Neuronal stem cell (in vitro differentiated cells): ENCODE measurements at regions not wholly inside any gene's neighbourhood (a gene's known extent, or its start where the extent isn't known, plus 50 kb on each side); places are given as distances from the start of the nearest gene placed in this dataset.

Experiments
- DNase-seq: peaks from one replicate; pipeline ENCODE4 v3.0.0-alpha.2; 2013; ENCODE audit warnings: low spot score
- H2AFZ ChIP-seq: one replicate; pipeline ENCODE4 v1.6.1; 2013; ENCODE audit warnings: mild to moderate bottlenecking, low read length, inconsistent platforms
- H2AK5ac ChIP-seq: 2 replicates; pipeline ENCODE4 v1.6.1; 2013; ENCODE audit warnings: low read depth, mild to moderate bottlenecking, inconsistent platforms, low read length, moderate library complexity, mixed read lengths
- H2BK120ac ChIP-seq: 2 replicates; pipeline ENCODE4 v1.6.1; 2013; ENCODE audit warnings: low read depth, mild to moderate bottlenecking, inconsistent platforms, low read length, moderate library complexity, mixed read lengths
- H2BK12ac ChIP-seq: one replicate; pipeline ENCODE4 v1.6.1; 2013; ENCODE audit warnings: low read length, inconsistent platforms
- H2BK15ac ChIP-seq: 2 replicates; pipeline ENCODE4 v1.6.1; 2013; ENCODE audit warnings: mild to moderate bottlenecking, low read length, inconsistent platforms, mixed read lengths
- H2BK5ac ChIP-seq: one replicate; pipeline ENCODE4 v1.6.1; 2013; ENCODE audit warnings: inconsistent platforms, mild to moderate bottlenecking, low read length, moderate library complexity
- H3K14ac ChIP-seq: one replicate; pipeline ENCODE4 v1.6.1; 2013; ENCODE audit warnings: low read length, inconsistent platforms
- H3K18ac ChIP-seq: 2 replicates; pipeline ENCODE4 v1.6.1; 2013; ENCODE audit warnings: low read length, inconsistent platforms
- H3K23ac ChIP-seq: 2 replicates; pipeline ENCODE4 v1.6.1; 2013; ENCODE audit warnings: low read depth, mild to moderate bottlenecking, mixed read lengths, low read length, inconsistent platforms; ENCODE audit not compliant: poor library complexity
- H3K27ac ChIP-seq: replicated peaks from 3 replicates; pipeline ENCODE4 v1.5.1; 2013; ENCODE audit warnings: low read length, inconsistent platforms
- H3K27me3 ChIP-seq, 3 experiments: 2 replicates each; pipeline ENCODE4 v1.6.1; 2013; ENCODE audit warnings: low read length in 3 of 3, mild to moderate bottlenecking in 2 of 3, inconsistent platforms in 1 of 3, low read depth in 1 of 3, mixed read lengths in 1 of 3, moderate library complexity in 1 of 3; ENCODE audit not compliant: control insufficient read depth in 3 of 3, insufficient read depth in 3 of 3
- H3K36me3 ChIP-seq, 2 donors: replicated peaks in 1 of 2; 2 replicates each; pipeline ENCODE4 v1.6.1; 2013; ENCODE audit warnings: low read length in 2 of 2; ENCODE audit not compliant: control insufficient read depth in 2 of 2, insufficient read depth in 2 of 2
- H3K4ac ChIP-seq: 2 replicates; pipeline ENCODE4 v1.6.1; 2013; ENCODE audit warnings: inconsistent platforms, mild to moderate bottlenecking, low read length, moderate library complexity
- H3K4me1 ChIP-seq, 2 donors: 1 replicate in 1 of 2; 2 replicates in 1 of 2; pipeline ENCODE4 v1.6.1; 2013; ENCODE audit warnings: low read length in 2 of 2, low read depth in 1 of 2; ENCODE audit not compliant: control insufficient read depth in 2 of 2, insufficient read depth in 1 of 2
- H3K4me2 ChIP-seq: one replicate; pipeline ENCODE4 v1.6.1; 2013; ENCODE audit warnings: mild to moderate bottlenecking, low read length, inconsistent platforms; ENCODE audit not compliant: insufficient read depth, poor library complexity, severe bottlenecking
- H3K4me3 ChIP-seq, 2 donors: 2 replicates each; pipeline ENCODE4 v1.5.1; 2013; ENCODE audit warnings: low read length in 2 of 2, mild to moderate bottlenecking in 2 of 2, inconsistent platforms in 1 of 2, moderate library complexity in 1 of 2
- H3K79me1 ChIP-seq: one replicate; pipeline ENCODE4 v1.6.1; 2013; ENCODE audit warnings: low read depth, mild to moderate bottlenecking, inconsistent platforms, low read length, moderate library complexity
- H3K9ac ChIP-seq: one replicate; pipeline ENCODE4 v1.6.1; 2013; ENCODE audit warnings: mild to moderate bottlenecking, low read depth, low read length, inconsistent platforms; ENCODE audit not compliant: poor library complexity
- H3K9me3 ChIP-seq, 2 donors: replicated peaks in 1 of 2; 2 replicates each; pipeline versions ENCODE3 to v1.6.1; 2013; ENCODE audit warnings: low read length in 2 of 2, mild to moderate bottlenecking in 2 of 2, inconsistent platforms in 1 of 2, low read depth in 1 of 2, mixed read lengths in 1 of 2, moderate library complexity in 1 of 2; ENCODE audit not compliant: control insufficient read depth in 2 of 2, insufficient read depth in 1 of 2
- H4K8ac ChIP-seq: one replicate; pipeline ENCODE4 v1.6.1; 2013; ENCODE audit warnings: low read depth, mild to moderate bottlenecking, inconsistent platforms, low read length, moderate library complexity
- H4K91ac ChIP-seq: one replicate; pipeline ENCODE4 v1.6.1; 2013; ENCODE audit warnings: low read length, low read depth, mild to moderate bottlenecking, inconsistent platforms; ENCODE audit not compliant: poor library complexity
- WGBS, 2 donors: extraction: QIAGEN DNeasy Blood & Tissue Kit; methylation state at CpG; one replicate each; pipeline ENCODE4 v1.1.7; 2013; ENCODE audit warnings: missing lambda C conversion rate in 2 of 2, mixed read lengths in 1 of 2; ENCODE audit not compliant: insufficient read length in 2 of 2, insufficient replicate concordance in 1 of 2; ENCODE audit errors: extremely low coverage in 2 of 2; 5-methylcytosine and 5-hydroxymethylcytosine counted together

GRCh38 chr12:93079976-93080375 lies 150.9 kb upstream of the EEA1 start:
- no peak overlapping the region for H2BK5ac ChIP-seq
- peak overlapping the region; percentile 85 for H2AFZ ChIP-seq
- H2AK5ac ChIP-seq: no peak overlapping the region
- no peaks in the 10 kb centered on the region for H3K27me3 ChIP-seq
- H4K91ac ChIP-seq: no peak overlapping the region
- H3K14ac ChIP-seq: no peak overlapping the region
- H3K4me3 ChIP-seq: no peak overlapping the region
- no peak overlapping the region for H2BK12ac ChIP-seq
- no peak overlapping the region for H2BK120ac ChIP-seq
- H3K4ac ChIP-seq: no peak overlapping the region
- H3K9me3 ChIP-seq: peaks cover 5 to 6% of the 10 kb centered on the region in 2 donors
- H3K23ac ChIP-seq: no peak overlapping the region
- no peak overlapping the region for H3K27ac ChIP-seq
- H3K9ac ChIP-seq: no peak overlapping the region
- no peaks in the 10 kb centered on the region for H3K79me1 ChIP-seq
- H2BK15ac ChIP-seq: no peak overlapping the region
- H3K4me1 ChIP-seq: peaks cover 15 to 18% of the 10 kb centered on the region in 2 donors
- no peaks in the 10 kb centered on the region for H3K36me3 ChIP-seq
- DNase-seq: no peak
- H3K4me2 ChIP-seq: no peak overlapping the region
- WGBS, 2 donors: no CpG with 5 or more reads among the region's 6 CpGs
- no peak overlapping the region for H3K18ac ChIP-seq
- H4K8ac ChIP-seq: no peak overlapping the region

DNA sequence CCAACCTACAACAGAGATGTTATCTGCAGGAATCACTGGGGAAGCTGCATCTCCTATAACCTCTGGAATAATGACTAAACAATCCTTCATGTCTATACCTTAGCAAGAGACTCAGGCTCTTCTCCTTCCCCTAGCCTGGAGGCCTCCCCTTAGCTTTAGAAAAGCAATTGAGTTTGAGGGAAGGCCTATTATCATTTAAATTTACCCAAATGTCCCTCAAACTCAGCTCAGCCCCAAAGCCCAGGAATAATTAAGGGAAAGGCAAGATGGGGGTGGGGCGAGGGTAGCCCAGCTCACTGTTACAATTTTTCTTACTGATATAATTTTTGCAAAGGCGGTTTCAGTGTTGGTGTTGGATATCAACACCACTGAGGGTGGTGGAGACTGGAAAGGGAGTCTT lies 151.4 kb upstream of the EEA1 start:
- Histone ChIP-seq H3K79me1 (no peaks in the 10 kb centered on the region), H2BK12ac (no peak overlapping the region), H3K27me3 (no peaks in the 10 kb centered on the region), H2BK5ac (no peak overlapping the region), H2AFZ (peak overlapping the region; percentile 85), H2BK120ac (no peak overlapping the region), H2BK15ac (no peak overlapping the region), H3K4ac (no peak overlapping the region), H4K8ac (no peak overlapping the region), H3K18ac (no peak overlapping the region), H4K91ac (no peak overlapping the region), H3K36me3 (no peaks in the 10 kb centered on the region), H3K9ac (no peak overlapping the region), H3K27ac (peak overlapping the region; percentile 24), H3K4me1 (peaks cover 15 to 18% of the 10 kb centered on the region in 2 donors), H3K23ac (no peak overlapping the region), H3K9me3 (peaks cover 5 to 6% of the 10 kb centered on the region in 2 donors), H2AK5ac (no peak overlapping the region), H3K4me2 (no peak overlapping the region), H3K4me3 (no peak overlapping the region), H3K14ac (no peak overlapping the region)
- DNase-seq: no peak
- no CpG with 5 or more reads among the region's 2 CpGs for WGBS, 2 donors

- peak overlapping the region; percentile 67 for H3K18ac ChIP-seq
- H3K4me3 ChIP-seq: no peak overlapping the region
- H4K8ac ChIP-seq: no peak overlapping the region
- H2BK5ac ChIP-seq: no peak overlapping the region
- no peak overlapping the region for H3K14ac ChIP-seq
- no peak for DNase-seq
- H3K27me3 ChIP-seq: no peaks in the 10 kb centered on the region
- no peak overlapping the region for H3K4ac ChIP-seq
- no peak overlapping the region for H2BK120ac ChIP-seq
- peak overlapping the region; percentile 45 for H2BK15ac ChIP-seq
- no peak overlapping the region for H3K4me2 ChIP-seq
- H3K9me3 ChIP-seq: peaks cover 5 to 6% of the 10 kb centered on the region in 2 donors
- peak overlapping the region; percentile 74 for H3K27ac ChIP-seq
- H4K91ac ChIP-seq: no peak overlapping the region
- no peaks in the 10 kb centered on the region for H3K36me3 ChIP-seq
- H2AK5ac ChIP-seq: peak overlapping the region; percentile 89
- H2AFZ ChIP-seq: peak overlapping the region; percentile 85
- H3K23ac ChIP-seq: no peak overlapping the region
- no peak overlapping the region for H2BK12ac ChIP-seq
- H3K4me1 ChIP-seq: peaks cover 15 to 18% of the 10 kb centered on the region in 2 donors
- no peak overlapping the region for H3K9ac ChIP-seq
- no CpG with 5 or more reads among the region's 10 CpGs for WGBS, 2 donors
- no peaks in the 10 kb centered on the region for H3K79me1 ChIP-seq
Observed at GRCh38 chr12:93080994-93081809, 152.1 kb upstream of the EEA1 start.

GRCh38 chr12:93081810-93082165 lies 152.7 kb upstream of the EEA1 start:
- no peak overlapping the region for H3K9ac ChIP-seq
- no peak overlapping the region for H2BK12ac ChIP-seq
- no peak overlapping the region for H2BK120ac ChIP-seq
- H3K79me1 ChIP-seq: no peaks in the 10 kb centered on the region
- H2AFZ ChIP-seq: peak overlapping the region; percentile 85
- H3K9me3 ChIP-seq: peaks cover 5 to 6% of the 10 kb centered on the region in 2 donors
- peak overlapping the region; percentile 45 for H2BK15ac ChIP-seq
- WGBS, 2 donors: no CpG with 5 or more reads among the region's 4 CpGs
- H3K4me3 ChIP-seq: no peak overlapping the region
- H3K27ac ChIP-seq: peak overlapping the region; percentile 74
- no peak overlapping the region for H2BK5ac ChIP-seq
- no peak for DNase-seq
- H2AK5ac ChIP-seq: peak overlapping the region; percentile 89
- H3K4me1 ChIP-seq: peaks cover 15 to 18% of the 10 kb centered on the region in 2 donors
- no peaks in the 10 kb centered on the region for H3K27me3 ChIP-seq
- no peak overlapping the region for H3K4ac ChIP-seq
- H4K8ac ChIP-seq: no peak overlapping the region
- no peaks in the 10 kb centered on the region for H3K36me3 ChIP-seq
- H3K23ac ChIP-seq: no peak overlapping the region
- H4K91ac ChIP-seq: no peak overlapping the region
- no peak overlapping the region for H3K4me2 ChIP-seq
- no peak overlapping the region for H3K18ac ChIP-seq
- H3K14ac ChIP-seq: no peak overlapping the region
